Fibroblast of lung (primary cell): ENCODE measurements at regions not wholly inside any gene's neighbourhood (a gene's known extent, or its start where the extent isn't known, plus 50 kb on each side); places are given as distances from the start of the nearest gene placed in this dataset.

ENCODE experiments used
- DNase-seq, 2 donors: peaks; one replicate each; pipeline versions ENCODE4 v3.0.0 to v3.0.0-alpha.2; 2010; ENCODE audit warnings: low read depth in 2 of 2
- H2AFZ ChIP-seq: 2 replicates; pipeline ENCODE4 v1.5.1; 2012; ENCODE audit warnings: low read length, control low read depth, inconsistent platforms
- H3K27ac ChIP-seq: 2 replicates; pipeline ENCODE4 v1.5.1; 2011; ENCODE audit warnings: low read length, control low read depth; ENCODE audit not compliant: insufficient read depth
- H3K27me3 ChIP-seq: 2 replicates; pipeline ENCODE4 v1.5.1; 2011; ENCODE audit warnings: mild to moderate bottlenecking, low read length; ENCODE audit not compliant: control insufficient read depth, insufficient read depth
- H3K36me3 ChIP-seq: 2 replicates; pipeline ENCODE4 v1.5.1; 2011; ENCODE audit warnings: low read length; ENCODE audit not compliant: control insufficient read depth, insufficient read depth
- H3K4me1 ChIP-seq: 2 replicates; pipeline ENCODE4 v1.5.1; 2011; ENCODE audit warnings: low read length; ENCODE audit not compliant: control insufficient read depth, insufficient read depth; ENCODE audit errors: extremely low read depth
- H3K4me2 ChIP-seq: 2 replicates; pipeline ENCODE4 v1.5.1; 2011; ENCODE audit warnings: low read length, control low read depth; ENCODE audit not compliant: insufficient read depth; ENCODE audit errors: extremely low read depth
- H3K4me3 ChIP-seq, 4 experiments: fragments of 200-600 bp in 1 of 4; sonication (generic) in 1 of 4; replicated peaks in 1 of 4; 2 replicates each; pipeline ENCODE4 v1.5.1; 2011 to 2016; ENCODE audit warnings: low read length in 4 of 4, low read depth in 3 of 4, mild to moderate bottlenecking in 3 of 4, control low read depth in 2 of 4, inconsistent platforms in 1 of 4, mixed read lengths in 1 of 4; ENCODE audit not compliant: insufficient read depth in 1 of 4; ENCODE audit errors: control extremely low read depth in 1 of 4
- H3K79me2 ChIP-seq: 2 replicates; pipeline ENCODE4 v1.5.1; 2012; ENCODE audit warnings: mild to moderate bottlenecking, low read length, inconsistent platforms; ENCODE audit not compliant: control insufficient read depth, insufficient read depth
- H3K9ac ChIP-seq: 2 replicates; pipeline ENCODE4 v1.5.1; 2011; ENCODE audit warnings: mild to moderate bottlenecking, low read length, control low read depth; ENCODE audit not compliant: insufficient read depth
- H3K9me3 ChIP-seq: 2 replicates; pipeline ENCODE4 v1.5.1; 2012; ENCODE audit warnings: low read depth, low read length; ENCODE audit not compliant: control insufficient read depth, insufficient read depth
- H4K20me1 ChIP-seq: 2 replicates; pipeline ENCODE4 v1.5.1; 2011; ENCODE audit warnings: low read length; ENCODE audit not compliant: control insufficient read depth, insufficient read depth; ENCODE audit errors: extremely low read depth
- CTCF ChIP-seq, 2 donors: IDR thresholded peaks in 1 of 2; conservative IDR thresholded peaks in 1 of 2; 1 replicate in 1 of 2; 2 replicates in 1 of 2; pipeline ENCODE4 v1.5.1; 2011 to 2012; ENCODE audit warnings: low read length in 2 of 2, control low read depth in 1 of 2, inconsistent platforms in 1 of 2, low read depth in 1 of 2, mild to moderate bottlenecking in 1 of 2
- EZH2 ChIP-seq: IDR thresholded peaks from 2 replicates; pipeline ENCODE4 v1.5.1; 2012; ENCODE audit warnings: low read length, control low read depth, mild to moderate bottlenecking; ENCODE audit errors: missing control alignments

DNA sequence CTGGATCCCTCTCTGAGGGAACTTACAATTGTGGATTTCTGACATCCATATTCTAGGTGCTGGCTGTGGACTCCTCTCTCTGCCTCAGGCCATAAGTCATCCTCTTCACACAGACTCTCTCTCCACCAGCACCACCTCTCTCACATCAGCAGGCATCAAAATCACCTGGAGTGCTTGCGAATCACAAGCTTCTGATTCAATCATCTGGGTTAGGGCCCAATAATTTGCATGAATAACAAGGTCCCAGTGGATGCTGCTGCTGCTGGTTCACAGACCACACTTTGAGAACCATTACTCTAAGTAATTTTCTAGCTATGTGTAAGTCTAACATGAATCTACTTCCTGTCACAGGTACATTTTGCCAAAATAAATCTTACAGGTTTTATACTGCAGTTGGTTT lies 214.9 kb downstream of the DSEL start:
- Histone ChIP-seq H2AFZ (peak overlapping the region; percentile 97), H3K4me1 (peaks cover 3% of the 10 kb centered on the region), H3K9ac (no peak overlapping the region), H3K9me3 (no peaks in the 10 kb centered on the region), H4K20me1 (no peaks in the 10 kb centered on the region), H3K79me2 (no peaks in the 10 kb centered on the region), H3K27ac (peak overlapping the region; percentile 46), H3K27me3 (no peaks in the 10 kb centered on the region), H3K4me3 (peak overlapping the region in 2 of 4 experiments; percentile 7 to 9), H3K4me2 (peak overlapping the region; percentile 66), H3K36me3 (no peaks in the 10 kb centered on the region)
- DNase-seq, result peak; percentile 2 to 28
- no peak for TF ChIP-seq CTCF (conservative IDR thresholded peaks at IDR 0.05 in 1 of 2, IDR thresholded peaks at IDR 0.05 in 1 of 2; ENCODE audit: low read depth in 1 of 2, low read length in 2 of 2)
- no peak for TF ChIP-seq EZH2

DNA sequence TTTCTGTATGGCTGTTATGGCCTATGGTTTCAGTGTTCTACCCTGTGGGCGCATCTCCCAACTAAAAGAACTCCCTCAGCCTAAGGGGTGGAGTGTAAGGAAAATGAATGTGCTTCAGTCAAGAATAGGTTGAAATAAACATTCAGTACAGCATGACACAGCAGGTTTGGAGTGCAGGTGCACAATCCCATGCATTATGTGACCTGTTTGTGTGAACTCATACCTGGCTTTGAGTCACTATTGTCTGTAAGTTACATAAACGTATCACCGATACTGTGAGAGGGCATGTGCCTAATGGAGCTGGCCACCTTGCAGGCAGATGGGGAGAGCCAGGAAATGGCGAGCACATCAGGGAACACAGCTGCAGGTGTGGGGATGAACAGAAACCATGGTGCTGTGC lies 216.0 kb downstream of the DSEL start:
- Histone ChIP-seq H3K27ac (no peak overlapping the region), H3K4me2 (no peak overlapping the region), H3K4me1 (peaks cover 3% of the 10 kb centered on the region), H3K9me3 (no peaks in the 10 kb centered on the region), H3K9ac (no peak overlapping the region), H3K79me2 (no peaks in the 10 kb centered on the region), H3K27me3 (no peaks in the 10 kb centered on the region), H3K36me3 (no peaks in the 10 kb centered on the region), H2AFZ (no peak overlapping the region), H4K20me1 (no peaks in the 10 kb centered on the region), H3K4me3 (no peak overlapping the region)
- peak in 1 of 2 donors; percentile 1 for DNase-seq
- no peak for TF ChIP-seq EZH2
- no peak for TF ChIP-seq CTCF (conservative IDR thresholded peaks at IDR 0.05 in 1 of 2, IDR thresholded peaks at IDR 0.05 in 1 of 2; ENCODE audit: low read depth in 1 of 2, low read length in 2 of 2)

GRCh38 chr18:67292814-67293213 lies 223.7 kb downstream of the DSEL start:
- Histone ChIP-seq H2AFZ (no peak overlapping the region), H3K4me1 (no peaks in the 10 kb centered on the region), H3K27ac (no peak overlapping the region), H3K36me3 (no peaks in the 10 kb centered on the region), H3K4me2 (no peak overlapping the region), H3K4me3 (no peak overlapping the region), H3K9me3 (no peaks in the 10 kb centered on the region), H4K20me1 (no peaks in the 10 kb centered on the region), H3K9ac (no peak overlapping the region), H3K27me3 (no peaks in the 10 kb centered on the region), H3K79me2 (no peaks in the 10 kb centered on the region)
- no peak for DNase-seq
- TF ChIP-seq CTCF (conservative IDR thresholded peaks at IDR 0.05 in 1 of 2, IDR thresholded peaks at IDR 0.05 in 1 of 2; ENCODE audit: low read depth in 1 of 2, low read length in 2 of 2), result no peak
- TF ChIP-seq EZH2, result no peak
